Esophagus squamous epithelium (tissue), 5 donors: ENCODE measurements at regions not wholly inside any gene's neighbourhood (a gene's known extent, or its start where the extent isn't known, plus 50 kb on each side); places are given as distances from the start of the nearest gene placed in this dataset.
A peak's percentile ranks its signal among the peaks of the same experiment; 100 is the strongest.

Source experiments
- DNase-seq: peaks from one replicate; lab custom pipeline; 2025; lab: John Stamatoyannopoulos, UW
- H3K27ac ChIP-seq, 4 donors: fragments of 200-600 bp; sonication (generic); one replicate each; pipeline ENCODE4 v1.5.1; 2016 to 2019; ENCODE audit warnings: mild to moderate bottlenecking in 1 of 4
- H3K27me3 ChIP-seq, 4 donors: fragments of 200-600 bp; sonication (generic); 1 replicate in 3 of 4; 2 replicates in 1 of 4; pipeline versions ENCODE4 v1.5.1 to v1.6.0; 2017 to 2021; ENCODE audit warnings: antibody characterized with exemption in 1 of 4
- H3K36me3 ChIP-seq, 3 donors: fragments of 200-600 bp; sonication (generic); one replicate each; pipeline ENCODE4 v1.5.1; 2016 to 2019
- H3K4me1 ChIP-seq, 3 donors: fragments of 200-600 bp; sonication (generic); one replicate each; pipeline ENCODE4 v1.5.1; 2017 to 2019
- H3K4me3 ChIP-seq, 4 donors: fragments of 200-600 bp; sonication (generic); 1 replicate in 3 of 4; 2 replicates in 1 of 4; pipeline ENCODE4 v1.5.1; 2016 to 2019; ENCODE audit warnings: mild to moderate bottlenecking in 2 of 4, moderate library complexity in 1 of 4
- H3K9me3 ChIP-seq, 3 donors: fragments of 200-600 bp; sonication (generic); one replicate each; pipeline ENCODE4 v1.5.1; 2016 to 2019
- POLR2A ChIP-seq, 4 donors: fragments of 450-650 bp; IDR thresholded peaks; one replicate each; pipeline ENCODE4 v1.6.1; 2017; ENCODE audit warnings: antibody characterized with exemption in 4 of 4, mild to moderate bottlenecking in 4 of 4, moderate library complexity in 3 of 4
- WGBS, 2 donors: methylation state at CpG; one replicate each; pipeline ENCODE4 v1.1.5; 2018; 5-methylcytosine and 5-hydroxymethylcytosine counted together
- intact Hi-C: fragments of 100-400 bp; cut with DNase I; formaldehyde crosslinking; loops from one replicate; pipeline ENCODE4 v1.15.0; 2022
- TF ChIP-seq, protein P1 (sequence below), 6 experiments: fragments of 450-650 bp in 4 of 6; fragments of 200-600 bp in 2 of 6; sonication (generic) in 2 of 6; IDR thresholded peaks; one replicate each; pipeline ENCODE4 v1.5.1; 2016 to 2019; ENCODE audit warnings: antibody characterized with exemption in 6 of 6, mild to moderate bottlenecking in 4 of 6, moderate library complexity in 4 of 6
- donor health status: DM: yes; HTN: yes; CAD: no.

DNA sequence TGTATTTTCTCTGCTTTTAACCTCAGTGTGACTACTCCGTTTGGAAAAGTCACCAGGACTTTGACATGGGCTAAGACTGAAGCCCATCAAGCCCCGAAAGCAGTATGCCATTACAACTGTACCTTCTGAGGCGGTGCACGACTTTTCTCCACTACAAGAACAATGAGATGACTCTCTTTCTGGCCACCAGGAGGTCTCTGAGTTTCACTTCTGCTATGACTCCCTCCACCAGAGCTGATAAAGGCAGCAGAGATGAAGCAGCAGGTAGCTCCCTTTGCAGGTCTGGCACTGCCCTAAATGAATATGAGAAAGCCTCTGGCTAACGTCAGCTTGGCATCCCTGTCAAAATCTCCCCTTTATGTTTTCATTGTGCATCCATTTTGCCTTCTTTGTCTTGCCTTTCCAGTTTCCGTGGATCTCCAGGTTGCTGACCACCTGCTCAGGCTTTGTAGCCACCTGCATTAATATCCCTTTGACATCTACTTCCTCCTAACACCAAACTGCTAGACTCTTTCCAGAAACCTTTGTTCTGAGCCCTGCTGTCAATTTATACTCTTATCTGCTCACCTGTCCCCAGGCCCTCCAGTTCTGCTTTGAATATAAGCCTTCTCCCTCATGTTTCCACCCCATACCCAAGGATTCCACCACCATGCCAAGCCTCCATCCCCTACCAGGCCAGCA lies 221.7 kb downstream of the ZNF608 start:
- no peaks in the 10 kb centered on the region for H3K36me3 ChIP-seq
- no peaks in the 10 kb centered on the region for H3K4me1 ChIP-seq
- no peak for TF ChIP-seq POLR2A (IDR thresholded peaks at IDR 0.05)
- TF ChIP-seq, protein P1, sequence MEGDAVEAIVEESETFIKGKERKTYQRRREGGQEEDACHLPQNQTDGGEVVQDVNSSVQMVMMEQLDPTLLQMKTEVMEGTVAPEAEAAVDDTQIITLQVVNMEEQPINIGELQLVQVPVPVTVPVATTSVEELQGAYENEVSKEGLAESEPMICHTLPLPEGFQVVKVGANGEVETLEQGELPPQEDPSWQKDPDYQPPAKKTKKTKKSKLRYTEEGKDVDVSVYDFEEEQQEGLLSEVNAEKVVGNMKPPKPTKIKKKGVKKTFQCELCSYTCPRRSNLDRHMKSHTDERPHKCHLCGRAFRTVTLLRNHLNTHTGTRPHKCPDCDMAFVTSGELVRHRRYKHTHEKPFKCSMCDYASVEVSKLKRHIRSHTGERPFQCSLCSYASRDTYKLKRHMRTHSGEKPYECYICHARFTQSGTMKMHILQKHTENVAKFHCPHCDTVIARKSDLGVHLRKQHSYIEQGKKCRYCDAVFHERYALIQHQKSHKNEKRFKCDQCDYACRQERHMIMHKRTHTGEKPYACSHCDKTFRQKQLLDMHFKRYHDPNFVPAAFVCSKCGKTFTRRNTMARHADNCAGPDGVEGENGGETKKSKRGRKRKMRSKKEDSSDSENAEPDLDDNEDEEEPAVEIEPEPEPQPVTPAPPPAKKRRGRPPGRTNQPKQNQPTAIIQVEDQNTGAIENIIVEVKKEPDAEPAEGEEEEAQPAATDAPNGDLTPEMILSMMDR (IDR thresholded peaks at IDR 0.05): peak in 1 of 6 experiments; percentile 11
- DNase-seq: no peak
- H3K4me3 ChIP-seq: no peak overlapping the region
- no peaks in the 10 kb centered on the region for H3K9me3 ChIP-seq
- intact Hi-C loops: no loop called here
- WGBS, 2 donors: 83 to 88% methylated on average over 6 of the region's 6 CpGs
- no peak overlapping the region for H3K27ac ChIP-seq
- H3K27me3 ChIP-seq: no peaks in the 10 kb centered on the region

DNA sequence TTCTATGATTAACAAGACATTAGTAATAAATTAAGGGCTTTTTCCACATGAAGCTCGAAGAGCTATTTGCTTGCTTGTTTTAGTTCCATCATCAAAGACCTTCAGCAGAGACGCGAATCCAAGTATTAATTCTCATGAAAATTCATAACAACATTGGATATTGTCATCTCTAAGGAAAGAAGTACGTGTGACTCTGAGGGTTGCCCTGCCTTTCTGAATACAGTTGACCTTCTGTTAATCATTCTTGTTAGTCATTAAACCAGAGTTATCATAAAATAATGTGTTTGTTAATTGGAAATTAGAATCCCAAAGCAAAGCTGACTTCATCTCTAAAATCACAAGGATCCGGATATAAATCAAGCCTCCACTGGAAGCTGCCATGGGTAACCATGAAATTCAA lies 222.5 kb downstream of the ZNF608 start:
- intact Hi-C loops: no loop called here
- no peak overlapping the region for H3K27ac ChIP-seq
- no peak overlapping the region for H3K4me3 ChIP-seq
- H3K9me3 ChIP-seq: no peaks in the 10 kb centered on the region
- no peaks in the 10 kb centered on the region for H3K36me3 ChIP-seq
- no peaks in the 10 kb centered on the region for H3K27me3 ChIP-seq
- WGBS, 2 donors: 81 to 92% methylated on average over 5 of the region's 5 CpGs
- H3K4me1 ChIP-seq: no peaks in the 10 kb centered on the region
- no peak for TF ChIP-seq POLR2A (IDR thresholded peaks at IDR 0.05)
- TF ChIP-seq, protein P1 (IDR thresholded peaks at IDR 0.05): no peak
- DNase-seq: no peak

DNA sequence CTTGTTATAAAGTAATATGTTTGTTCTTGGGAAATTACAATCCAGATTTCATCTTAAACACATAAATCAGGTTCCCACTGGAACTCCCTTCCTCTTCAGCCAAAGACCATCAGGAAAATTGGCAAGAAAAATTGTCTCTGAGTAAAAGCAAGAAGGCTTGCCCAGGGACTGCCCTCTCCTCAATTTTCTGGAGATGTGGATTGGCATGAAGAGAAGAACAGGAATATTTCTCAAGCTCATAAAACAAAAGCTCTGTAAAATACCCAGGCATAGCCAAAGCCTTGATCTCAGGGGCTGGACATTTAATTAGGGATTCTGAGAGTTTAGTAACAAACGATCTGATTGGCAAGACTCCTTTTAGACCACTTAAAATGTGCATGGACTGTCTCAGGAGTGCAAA lies 223.4 kb downstream of the ZNF608 start:
- no peak overlapping the region for H3K27ac ChIP-seq
- H3K27me3 ChIP-seq: no peaks in the 10 kb centered on the region
- H3K9me3 ChIP-seq: no peaks in the 10 kb centered on the region
- no peak for DNase-seq
- 29 to 33% methylated on average over 1 of the region's 1 CpG for WGBS, 2 donors
- TF ChIP-seq POLR2A (IDR thresholded peaks at IDR 0.05): no peak
- TF ChIP-seq, protein P1 (IDR thresholded peaks at IDR 0.05): no peak
- intact Hi-C loops: no loop called here
- H3K4me3 ChIP-seq: no peak overlapping the region
- H3K4me1 ChIP-seq: no peaks in the 10 kb centered on the region
- no peaks in the 10 kb centered on the region for H3K36me3 ChIP-seq

DNA sequence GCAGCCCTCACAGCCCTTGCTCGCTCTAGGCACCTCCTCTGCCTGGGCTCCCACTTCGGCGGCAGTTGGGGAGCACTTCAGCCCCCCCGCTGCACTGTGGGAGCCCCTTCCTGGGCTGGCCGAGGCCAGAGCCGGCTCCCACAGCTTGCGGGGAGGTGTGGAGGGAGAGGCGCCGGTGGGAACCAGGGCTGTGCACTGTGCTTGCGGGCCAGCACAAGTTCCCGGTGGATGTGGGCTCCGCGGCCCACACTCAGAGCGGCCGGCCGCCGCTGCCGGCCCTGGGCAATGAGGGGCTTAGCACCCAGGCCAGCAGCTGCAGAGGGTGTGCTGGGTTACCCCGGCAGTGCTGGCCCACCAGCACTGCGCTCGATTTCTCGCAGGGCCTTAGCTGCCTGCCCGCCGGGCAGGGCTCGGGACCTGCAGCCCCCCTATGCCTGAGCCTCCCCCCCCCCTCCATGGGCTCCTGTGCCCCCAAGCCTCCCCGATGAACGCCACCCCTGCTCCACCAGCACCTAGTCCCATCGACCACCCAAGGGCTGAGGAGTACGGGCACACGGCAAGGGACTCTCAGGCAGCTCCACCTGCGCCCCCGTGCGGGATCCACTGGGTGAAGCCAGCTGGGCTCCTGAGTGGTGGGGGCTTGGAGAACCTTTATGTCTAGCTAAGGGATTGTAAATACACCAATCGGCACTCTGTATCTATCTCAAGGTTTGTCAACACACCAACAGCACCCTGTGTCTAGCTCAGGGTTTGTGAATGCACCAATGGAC lies 224.8 kb downstream of the ZNF608 start:
- no peak overlapping the region for H3K4me3 ChIP-seq
- 100% methylated on average over 1 to 2 of the region's 34 CpGs for WGBS, 2 donors
- no peak for DNase-seq
- intact Hi-C loops: no loop called here
- no peaks in the 10 kb centered on the region for H3K4me1 ChIP-seq
- no peak overlapping the region for H3K27ac ChIP-seq
- H3K27me3 ChIP-seq: no peaks in the 10 kb centered on the region
- H3K9me3 ChIP-seq: no peaks in the 10 kb centered on the region
- TF ChIP-seq, protein P1 (IDR thresholded peaks at IDR 0.05): no peak
- TF ChIP-seq POLR2A (IDR thresholded peaks at IDR 0.05): no peak
- no peaks in the 10 kb centered on the region for H3K36me3 ChIP-seq

DNA sequence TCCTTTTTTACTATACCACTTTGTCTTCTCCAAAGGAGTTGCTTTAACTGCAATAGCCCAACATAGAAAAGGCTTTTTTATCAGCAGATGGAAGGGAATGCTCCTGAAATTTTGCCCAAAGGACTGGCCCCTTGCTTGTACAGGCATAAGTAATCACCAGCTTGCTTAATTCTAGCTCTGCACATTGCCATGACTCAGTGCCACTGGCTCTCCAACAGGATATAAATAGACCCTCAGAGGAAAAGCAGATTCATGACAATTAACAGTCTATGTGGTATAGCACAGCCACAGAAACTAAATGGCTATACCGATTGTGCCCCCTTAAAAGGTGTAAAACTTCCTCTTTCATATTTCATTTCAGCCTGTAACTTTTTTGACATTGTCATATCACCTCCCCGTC lies 227.0 kb downstream of the ZNF608 start:
- no peak overlapping the region for H3K4me3 ChIP-seq
- intact Hi-C loops: no loop called here
- H3K4me1 ChIP-seq: peaks cover 0 to 9% (median 0%) of the 10 kb centered on the region in 3 donors
- 39 to 45% methylated on average over 2 of the region's 2 CpGs for WGBS, 2 donors
- no peak for TF ChIP-seq POLR2A (IDR thresholded peaks at IDR 0.05)
- TF ChIP-seq, protein P1 (IDR thresholded peaks at IDR 0.05): no peak
- H3K27me3 ChIP-seq: no peaks in the 10 kb centered on the region
- no peaks in the 10 kb centered on the region for H3K36me3 ChIP-seq
- no peak for DNase-seq
- no peaks in the 10 kb centered on the region for H3K9me3 ChIP-seq
- no peak overlapping the region for H3K27ac ChIP-seq
